H1 (cell line): ENCODE measurements at regions not wholly inside any gene's neighbourhood (a gene's known extent, or its start where the extent isn't known, plus 50 kb on each side); places are given as distances from the start of the nearest gene placed in this dataset.

ENCODE experiments used
- BACH1 ChIP-seq: IDR thresholded peaks from 2 replicates; pipeline ENCODE4 v1.6.1; 2012; ENCODE audit warnings: low read length, improper control_type of control experiment
- CBX8 ChIP-seq: fragments of 300-800, 300-1000 bp; sonication (generic); IDR thresholded peaks from 2 replicates; pipeline ENCODE4 v1.7.1; 2016; ENCODE audit warnings: low read depth, low read length, borderline replicate concordance
- EZH2 ChIP-seq: fragments of 200-600 bp; sonication (generic); IDR thresholded peaks from 2 replicates; pipeline ENCODE4 v1.7.1; 2012; ENCODE audit warnings: low read depth, mild to moderate bottlenecking, moderate library complexity, low read length, inconsistent platforms; ENCODE audit not compliant: severe bottlenecking
- GABPA ChIP-seq: IDR thresholded peaks from 2 replicates; pipeline ENCODE4 v1.6.1; 2011; ENCODE audit warnings: mild to moderate bottlenecking, low read length, moderate library complexity, borderline replicate concordance; ENCODE audit not compliant: insufficient read depth
- MAX ChIP-seq: IDR thresholded peaks from 2 replicates; pipeline ENCODE4 v1.6.1; 2012; ENCODE audit warnings: inconsistent platforms
- SIRT6 ChIP-seq: IDR thresholded peaks from one replicate; pipeline ENCODE4 v1.7.1; 2012; ENCODE audit warnings: low read length, inconsistent platforms

DNA sequence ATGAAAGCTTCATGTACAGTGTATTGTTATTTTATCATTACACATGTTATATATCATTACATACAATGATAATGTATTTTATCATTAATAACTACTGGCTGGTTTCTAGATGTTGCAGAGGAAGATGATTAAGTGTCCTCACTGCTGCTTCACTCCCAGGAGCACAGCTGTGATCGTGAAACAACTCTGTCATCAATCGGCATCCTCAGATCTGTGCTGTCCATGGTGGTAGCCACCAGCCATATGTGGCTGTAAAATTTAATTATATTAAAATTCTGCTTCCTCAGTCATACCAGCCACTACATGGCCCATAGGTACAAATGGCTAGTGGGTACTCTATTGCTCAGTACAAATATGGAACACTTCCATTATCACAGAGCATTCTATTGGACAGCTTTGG lies 379.4 kb upstream of the CFAP20DC start (continued):
- TF ChIP-seq EZH2 (no peak), CBX8 (no peak), SIRT6 (no peak), GABPA (no peak), BACH1 (no peak), MAX (no peak)
